ENCODE measurements at regions not wholly inside any gene's neighbourhood (a gene's known extent, or its start where the extent isn't known, plus 50 kb on each side); places are given as distances from the start of the nearest gene placed in this dataset.
"Not testable (repeated sequence)": the region's sequence is repeated elsewhere in the genome, so short reads cannot be mapped to it uniquely, and the experiment has no call there.

- DNase-seq, result not testable (repeated sequence)
Measured at GRCh38 chr16:29201296-29202024, 205.1 kb downstream of the NPIPB11 start.

GRCh38 chr16:29200681-29201080 lies 205.8 kb downstream of the NPIPB11 start:
- not testable (repeated sequence) for DNase-seq

GRCh38 chr16:29200135-29200601 lies 206.3 kb downstream of the NPIPB11 start:
- not testable (repeated sequence) for DNase-seq

GRCh38 chr16:29199626-29200025 lies 206.9 kb downstream of the NPIPB11 start:
- not testable (repeated sequence) for DNase-seq

GRCh38 chr16:29198731-29199521 lies 207.6 kb downstream of the NPIPB11 start:
- no peak for DNase-seq

- DNase-seq, result no peak
Measured at GRCh38 chr16:29198231-29198630, 208.3 kb downstream of the NPIPB11 start.

GRCh38 chr16:29197494-29198100 lies 208.9 kb downstream of the NPIPB11 start:
- DNase-seq, result not testable (repeated sequence)

- DNase-seq, result not testable (repeated sequence)
Measured at GRCh38 chr16:29196746-29197145, 209.8 kb downstream of the NPIPB11 start.

GRCh38 chr16:29195116-29195872 lies 210.4 kb downstream of the LAT start:
- peak; percentile 61 for DNase-seq

GRCh38 chr16:29194185-29194844 lies 209.5 kb downstream of the LAT start:
- DNase-seq, result not testable (repeated sequence)

- DNase-seq, result not testable (repeated sequence)
Measured at GRCh38 chr16:29193634-29194033, 208.8 kb downstream of the LAT start.

GRCh38 chr16:29193248-29193574 lies 208.4 kb downstream of the LAT start:
- not testable (repeated sequence) for DNase-seq

- no peak for DNase-seq
Measured at GRCh38 chr16:29192329-29193247, 207.7 kb downstream of the LAT start.

GRCh38 chr16:29191636-29192180 lies 206.9 kb downstream of the LAT start:
- not testable (repeated sequence) for DNase-seq

- not testable (repeated sequence) for DNase-seq
Measured at GRCh38 chr16:29190553-29191431, 205.9 kb downstream of the LAT start.

GRCh38 chr16:29188806-29189205 lies 204.0 kb downstream of the LAT start:
- not testable (repeated sequence) for DNase-seq

- DNase-seq, result not testable (repeated sequence)
Measured at GRCh38 chr16:29186306-29187220, 201.7 kb downstream of the LAT start.

GRCh38 chr16:29185872-29186271 lies 201.0 kb downstream of the LAT start:
- DNase-seq, result not testable (repeated sequence)

All from muscle of arm (tissue), 1 donor.